Subcutaneous abdominal adipose tissue (tissue), 5 donors: ENCODE measurements at regions not wholly inside any gene's neighbourhood (a gene's known extent, or its start where the extent isn't known, plus 50 kb on each side); places are given as distances from the start of the nearest gene placed in this dataset.
"Not testable (repeated sequence)": the region's sequence is repeated elsewhere in the genome, so short reads cannot be mapped to it uniquely, and the experiment has no call there.

Experiments
- H3K27ac ChIP-seq: one replicate; pipeline ENCODE4 v1.7.0; 2013; ENCODE audit warnings: low read depth, mild to moderate bottlenecking, inconsistent platforms, low read length, moderate library complexity
- H3K27me3 ChIP-seq, 5 donors: one replicate each; pipeline ENCODE4 v1.7.0; 2013; ENCODE audit warnings: low read length in 5 of 5, inconsistent platforms in 1 of 5; ENCODE audit not compliant: control insufficient read depth in 5 of 5, insufficient read depth in 4 of 5
- H3K36me3 ChIP-seq, 5 donors: one replicate each; pipeline ENCODE4 v1.7.0; 2013; ENCODE audit warnings: low read length in 5 of 5; ENCODE audit not compliant: control insufficient read depth in 5 of 5, insufficient read depth in 5 of 5
- H3K4me1 ChIP-seq, 5 donors: one replicate each; pipeline ENCODE4 v1.7.0; 2013; ENCODE audit warnings: low read length in 5 of 5, mild to moderate bottlenecking in 3 of 5, moderate library complexity in 1 of 5; ENCODE audit not compliant: control insufficient read depth in 5 of 5, insufficient read depth in 5 of 5
- H3K4me3 ChIP-seq, 5 donors: one replicate each; pipeline ENCODE4 v1.7.0; 2013; ENCODE audit warnings: low read length in 5 of 5, low read depth in 1 of 5
- H3K9ac ChIP-seq, 5 donors: one replicate each; pipeline ENCODE4 v1.7.0; 2013; ENCODE audit warnings: low read length in 5 of 5, mild to moderate bottlenecking in 4 of 5, moderate library complexity in 3 of 5
- H3K9me3 ChIP-seq, 5 donors: one replicate each; pipeline ENCODE4 v1.7.0; 2013; ENCODE audit warnings: low read length in 5 of 5; ENCODE audit not compliant: control insufficient read depth in 5 of 5
- donor health status: healthy.
- donor health status: healthy.
- donor health status: healthy.
- donor health status: healthy.
- donor health status: healthy.

- no peaks in the 10 kb centered on the region for H3K9me3 ChIP-seq
- no peak overlapping the region for H3K27ac ChIP-seq
- peak overlapping the region in 1 of 5 donors; percentile 33 for H3K9ac ChIP-seq
- H3K4me1 ChIP-seq, result peaks cover 0 to 26% (median 19%) of the 10 kb centered on the region in 5 donors
- H3K36me3 ChIP-seq, result no peaks in the 10 kb centered on the region
- peaks cover 0 to 14% (median 6%) of the 10 kb centered on the region in 5 donors for H3K27me3 ChIP-seq
- no peak overlapping the region for H3K4me3 ChIP-seq
Measured at GRCh38 chr22:22061085-22062077, 78.8 kb upstream of the TOP3B start.

DNA sequence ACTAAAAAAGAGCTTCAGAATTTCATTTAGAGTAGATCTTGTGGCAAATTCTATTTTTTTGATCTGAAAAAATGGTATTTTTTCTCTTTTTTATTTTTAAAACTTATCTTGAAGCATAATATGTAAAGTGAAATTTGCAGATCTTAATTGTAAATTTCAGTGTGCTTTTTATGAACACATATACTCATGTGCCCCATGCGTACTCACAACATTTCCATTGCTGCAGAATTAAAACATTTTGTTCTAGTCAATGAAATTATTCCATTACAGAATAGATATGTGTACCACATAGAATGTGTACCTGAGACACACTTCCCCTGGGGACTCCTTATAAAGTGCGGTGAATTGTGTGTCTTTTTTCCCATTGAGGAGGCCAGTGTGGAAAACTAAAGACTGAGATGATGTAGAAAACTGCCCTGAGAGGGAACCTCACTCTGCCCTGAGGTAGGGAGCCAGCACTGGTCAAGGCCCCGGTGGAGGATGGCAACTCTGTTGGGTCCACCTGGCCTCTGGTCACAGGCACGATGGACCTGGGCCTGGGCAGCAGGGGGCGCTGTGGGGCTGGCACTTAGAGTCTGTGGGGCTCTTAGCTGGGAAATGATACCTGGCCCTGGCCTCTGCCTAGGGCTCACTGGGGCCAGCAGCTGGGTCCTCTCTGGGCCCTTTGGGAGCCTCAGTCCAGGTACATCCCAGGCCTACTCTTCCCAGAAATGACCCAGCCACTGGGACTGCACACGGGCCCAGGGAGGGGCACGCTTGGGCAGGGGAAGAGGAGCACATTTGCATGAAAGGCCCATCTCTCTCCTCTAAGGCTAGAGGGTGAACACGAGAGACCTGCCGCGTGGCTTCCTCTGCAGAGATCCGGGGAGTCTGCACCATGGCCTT, 77.9 kb upstream of the TOP3B start:
- no peak overlapping the region for H3K4me3 ChIP-seq
- H3K9ac ChIP-seq, result no peak overlapping the region
- H3K27ac ChIP-seq, result no peak overlapping the region
- no peaks in the 10 kb centered on the region for H3K9me3 ChIP-seq
- no peaks in the 10 kb centered on the region for H3K36me3 ChIP-seq
- peaks cover 0 to 26% (median 19%) of the 10 kb centered on the region in 5 donors for H3K4me1 ChIP-seq
- peaks cover 0 to 14% (median 6%) of the 10 kb centered on the region in 5 donors for H3K27me3 ChIP-seq

DNA sequence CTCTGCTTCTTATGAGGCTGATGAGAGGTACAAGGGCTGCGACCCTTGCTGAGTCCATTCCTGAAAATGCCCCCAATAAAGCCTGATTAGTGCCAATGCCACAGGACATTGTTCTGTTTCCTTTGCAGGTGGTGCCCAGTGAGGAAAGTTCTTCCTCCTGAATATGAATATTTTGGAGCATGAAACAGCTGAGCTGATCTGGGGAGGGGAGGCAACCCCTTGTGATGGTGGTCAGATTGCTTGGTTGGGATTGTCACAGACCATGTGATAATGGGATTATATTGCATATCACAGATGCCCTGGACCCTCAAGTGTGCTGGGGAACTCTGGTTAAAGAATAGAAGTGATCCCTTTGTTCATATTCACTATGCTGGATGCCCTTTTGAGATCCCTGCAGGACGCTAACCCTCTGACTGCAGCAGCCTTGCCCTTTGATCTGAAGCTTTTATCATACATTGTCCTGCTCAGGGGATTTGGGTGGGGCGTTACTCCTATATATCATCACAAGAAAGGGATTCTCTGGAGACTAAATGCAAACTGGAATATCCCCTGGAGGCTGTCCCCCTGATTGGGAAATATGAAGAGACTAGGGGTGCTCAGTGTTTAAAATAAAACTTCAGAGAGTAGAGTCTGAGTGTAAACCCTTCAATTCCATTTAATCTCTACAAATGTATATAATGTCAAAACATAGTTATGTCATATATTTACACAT, 76.9 kb upstream of the TOP3B start:
- H3K36me3 ChIP-seq, result no peaks in the 10 kb centered on the region
- H3K9ac ChIP-seq, result no peak overlapping the region
- peaks cover 0 to 14% (median 6%) of the 10 kb centered on the region in 5 donors for H3K27me3 ChIP-seq
- H3K4me1 ChIP-seq, result peaks cover 0 to 26% (median 19%) of the 10 kb centered on the region in 5 donors
- H3K9me3 ChIP-seq, result no peaks in the 10 kb centered on the region
- no peak overlapping the region for H3K4me3 ChIP-seq
- H3K27ac ChIP-seq, result no peak overlapping the region

DNA sequence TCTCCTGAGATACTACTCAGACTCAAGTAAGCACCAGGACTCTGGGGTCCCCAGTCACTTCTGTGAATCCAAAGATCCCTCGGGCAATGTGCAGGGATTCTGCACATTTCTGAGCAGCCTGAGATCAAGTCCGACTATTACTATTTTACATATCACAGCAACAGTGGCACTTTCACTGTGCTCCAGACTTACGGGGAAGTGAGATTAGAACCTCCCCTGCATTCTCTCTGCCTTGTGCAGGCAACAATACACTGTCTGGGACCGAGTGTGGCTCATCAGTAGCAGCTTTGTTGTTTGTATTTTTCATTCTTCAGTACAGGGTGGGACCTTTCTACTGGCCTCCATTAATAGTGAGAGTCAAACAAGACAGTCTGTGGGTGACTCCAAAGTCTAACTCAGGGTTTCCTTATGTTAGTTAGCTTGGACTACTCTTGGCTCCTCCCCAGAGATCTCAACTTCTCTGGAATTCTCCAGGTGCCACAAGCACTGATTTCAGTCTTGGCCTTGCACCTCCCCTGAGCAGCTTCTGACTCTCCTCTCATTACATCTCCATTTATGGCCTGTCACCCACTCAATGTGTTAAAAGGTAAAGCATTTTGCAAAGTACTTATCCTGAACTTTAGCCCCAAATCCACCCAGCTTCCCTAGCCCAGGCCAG, 76.2 kb upstream of the TOP3B start:
- Histone ChIP-seq H3K4me3 (no peak overlapping the region), H3K4me1 (peaks cover 0 to 26% (median 19%) of the 10 kb centered on the region in 5 donors), H3K9me3 (no peaks in the 10 kb centered on the region), H3K36me3 (no peaks in the 10 kb centered on the region), H3K27me3 (peaks cover 0 to 14% (median 6%) of the 10 kb centered on the region in 5 donors), H3K9ac (no peak overlapping the region), H3K27ac (no peak overlapping the region)

DNA sequence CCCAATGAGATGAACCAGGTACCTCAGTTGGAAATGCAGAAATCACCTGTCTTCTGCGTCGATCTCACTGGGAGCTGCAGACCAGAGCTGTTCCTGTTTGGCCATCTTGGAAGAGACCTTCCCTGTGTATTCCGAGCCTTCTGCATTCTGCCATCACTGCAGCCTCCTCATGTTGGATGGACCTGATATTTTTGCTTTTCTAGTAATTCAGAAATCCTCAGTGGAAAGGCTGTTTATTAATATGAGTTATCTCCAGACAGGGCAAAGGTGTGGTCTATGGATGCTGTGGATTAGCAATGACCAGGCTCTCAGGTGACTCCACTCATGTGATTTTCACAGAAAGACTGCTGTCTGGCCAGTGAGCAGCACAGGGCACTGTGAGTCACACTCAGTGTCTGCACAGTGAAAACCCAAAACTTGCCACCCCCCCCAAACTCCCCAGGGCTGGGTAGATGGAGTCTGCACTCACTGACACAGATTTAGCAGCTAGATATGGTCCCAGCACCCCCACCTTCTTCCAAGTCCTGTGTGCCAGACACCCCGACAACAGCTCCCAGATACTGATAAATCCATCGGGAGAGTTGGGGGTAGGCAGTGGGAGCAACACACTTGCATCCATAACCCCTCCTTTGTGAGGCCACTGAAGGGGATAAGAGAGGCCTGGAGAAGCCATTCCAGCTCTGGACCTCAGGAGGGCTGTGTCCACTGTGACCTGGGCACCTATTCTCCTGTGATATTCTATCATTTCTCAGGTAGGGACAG, 75.2 kb upstream of the TOP3B start:
- Histone ChIP-seq H3K9me3 (no peaks in the 10 kb centered on the region), H3K4me1 (peaks cover 0 to 20% (median 16%) of the 10 kb centered on the region in 5 donors), H3K4me3 (no peak overlapping the region), H3K9ac (no peak overlapping the region), H3K27me3 (peaks cover 0 to 14% (median 6%) of the 10 kb centered on the region in 5 donors), H3K27ac (no peak overlapping the region), H3K36me3 (no peaks in the 10 kb centered on the region)

GRCh38 chr22:22056809-22057594, 74.4 kb upstream of the TOP3B start:
- not testable (repeated sequence) for H3K9ac ChIP-seq, H3K27ac ChIP-seq, H3K9me3 ChIP-seq, H3K4me3 ChIP-seq, H3K36me3 ChIP-seq
- Histone ChIP-seq H3K27me3 (peaks cover 0 to 14% (median 6%) of the 10 kb centered on the region in 5 donors), H3K4me1 (peaks cover 0 to 15% (median 13%) of the 10 kb centered on the region in 5 donors)

DNA sequence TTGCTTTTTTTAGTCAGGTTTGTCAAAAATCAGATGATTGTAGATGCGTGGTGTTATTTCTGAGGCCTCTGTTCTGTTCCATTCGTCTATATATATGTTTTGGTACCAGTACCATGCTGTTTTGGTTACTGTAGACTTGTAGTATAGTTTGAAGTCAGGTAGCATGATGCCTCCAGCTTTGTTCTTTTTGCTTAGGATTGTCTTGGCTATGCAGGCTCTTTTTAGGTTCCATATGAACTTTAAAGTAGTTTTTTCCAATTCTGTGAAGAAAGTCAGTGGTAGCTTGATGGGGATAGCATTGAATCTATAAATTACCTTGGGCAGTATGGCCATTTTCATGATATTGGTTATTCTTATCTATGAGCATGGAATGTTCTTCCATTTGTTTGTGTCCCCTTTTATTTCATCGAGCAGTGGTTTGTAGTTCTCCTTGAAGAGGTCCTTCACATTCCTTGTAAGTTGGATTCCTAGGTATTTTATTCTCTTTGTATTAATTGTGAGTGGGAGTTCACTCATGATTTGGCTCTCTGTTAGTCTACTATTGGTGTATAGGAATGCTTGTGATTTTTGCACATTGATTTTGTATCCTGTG, 70.1 kb upstream of the TOP3B start:
- H3K36me3 ChIP-seq, H3K9me3 ChIP-seq, H3K4me1 ChIP-seq, H3K4me3 ChIP-seq, H3K27ac ChIP-seq, H3K27me3 ChIP-seq, H3K9ac ChIP-seq: not testable (repeated sequence)

GRCh38 chr22:22051032-22051431, 68.4 kb upstream of the TOP3B start:
- H3K27ac ChIP-seq, H3K9ac ChIP-seq, H3K36me3 ChIP-seq, H3K27me3 ChIP-seq, H3K4me3 ChIP-seq, H3K4me1 ChIP-seq, H3K9me3 ChIP-seq: not testable (repeated sequence)
